ENCODE measurements at regions not wholly inside any gene's neighbourhood (a gene's known extent, or its start where the extent isn't known, plus 50 kb on each side); places are given as distances from the start of the nearest gene placed in this dataset.

- TF ChIP-seq CTCF (conservative IDR thresholded peaks at IDR 0.05) = peak; percentile 85
- no peak for TF ChIP-seq ZFX (IDR thresholded peaks at IDR 0.05)
Observed at GRCh38 chr10:55500931-55501559, 700.0 kb upstream of the PCDH15 start.

Measured in C4-2B (cell line).